ENCODE measurements at regions not wholly inside any gene's neighbourhood (a gene's known extent, or its start where the extent isn't known, plus 50 kb on each side); places are given as distances from the start of the nearest gene placed in this dataset.

DNA sequence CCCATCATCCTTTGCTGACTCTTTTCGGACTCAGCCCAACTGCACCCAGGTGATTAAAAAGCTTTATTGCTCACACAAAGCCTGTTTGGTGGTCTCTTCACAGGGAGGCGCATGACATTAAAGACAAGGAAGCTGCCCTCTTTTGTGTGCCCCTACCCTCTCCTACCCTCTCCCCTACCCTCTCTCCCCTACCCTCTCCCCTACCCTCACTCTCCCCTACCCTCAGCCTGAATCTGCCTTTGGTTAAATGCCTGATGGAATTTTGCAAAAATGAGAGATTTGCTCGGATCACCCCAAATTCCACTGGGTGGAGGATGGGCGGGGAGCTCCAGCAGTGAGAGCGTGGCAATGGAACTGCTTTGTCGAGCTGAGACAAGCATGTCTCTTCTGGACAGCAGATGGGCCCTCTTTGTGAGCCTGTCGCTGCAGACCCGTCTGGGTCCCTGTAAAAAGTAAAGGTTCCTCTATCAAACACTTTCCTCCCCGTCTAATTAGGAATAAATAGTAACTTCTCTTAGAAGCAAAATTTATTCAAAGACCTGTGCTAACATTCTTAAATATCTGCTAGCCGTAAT lies 76.4 kb upstream of the MLN start:
- no peak overlapping the region for H3K9ac ChIP-seq (ENCODE audit: low read length)
- H3K4me1 ChIP-seq (ENCODE audit: control insufficient read depth in 1 of 2, insufficient read depth in 2 of 2, low read length in 2 of 2): peaks cover 4 to 8% of the 10 kb centered on the region in 2 experiments
- no peaks in the 10 kb centered on the region for H4K20me1 ChIP-seq (ENCODE audit: insufficient read depth)
- ChIA-PET RAD21 (ENCODE audit: low non-redundant PET in 1 of 2, low total read pairs in 2 of 2, uncharacterized antibody in 2 of 2, unreplicated experiment in 2 of 2) (no interaction called here), CTCF (no interaction called here), POLR2A (no interaction called here)
- no peaks in the 10 kb centered on the region for H3K9me2 ChIP-seq (ENCODE audit: insufficient read depth)
- ATAC-seq: no peak
- H3K4me3 ChIP-seq (replicated peaks in 1 of 2; ENCODE audit: low read depth in 1 of 2, low read length in 2 of 2): no peak overlapping the region
- no peaks in the 10 kb centered on the region for H3K79me2 ChIP-seq (ENCODE audit: insufficient read depth, low read length)
- TF ChIP-seq SIN3A (IDR thresholded peaks at IDR 0.05; ENCODE audit: low read depth): no peak
- TF ChIP-seq ZNF274 (IDR thresholded peaks at IDR 0.05; ENCODE audit: low read depth, low read length): no peak
- no peak for TF ChIP-seq SRF (IDR thresholded peaks at IDR 0.05; ENCODE audit: low read depth)
- TF ChIP-seq, protein P1, sequence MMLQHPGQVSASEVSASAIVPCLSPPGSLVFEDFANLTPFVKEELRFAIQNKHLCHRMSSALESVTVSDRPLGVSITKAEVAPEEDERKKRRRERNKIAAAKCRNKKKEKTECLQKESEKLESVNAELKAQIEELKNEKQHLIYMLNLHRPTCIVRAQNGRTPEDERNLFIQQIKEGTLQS (IDR thresholded peaks at IDR 0.05): no peak
- TF ChIP-seq RAD21 (IDR thresholded peaks at IDR 0.05; ENCODE audit: low read depth): no peak
- no peak for TF ChIP-seq FOSL1 (IDR thresholded peaks at IDR 0.05; ENCODE audit: low read depth)
- no peak for TF ChIP-seq CEBPB (IDR thresholded peaks at IDR 0.05; ENCODE audit: low read depth)
- TF ChIP-seq CBX3 (IDR thresholded peaks at IDR 0.05; ENCODE audit: low read depth): no peak
- no peak for TF ChIP-seq SP1 (IDR thresholded peaks at IDR 0.05; ENCODE audit: low read depth)
- TF ChIP-seq JUND (IDR thresholded peaks at IDR 0.05): no peak
- TF ChIP-seq, protein P2, sequence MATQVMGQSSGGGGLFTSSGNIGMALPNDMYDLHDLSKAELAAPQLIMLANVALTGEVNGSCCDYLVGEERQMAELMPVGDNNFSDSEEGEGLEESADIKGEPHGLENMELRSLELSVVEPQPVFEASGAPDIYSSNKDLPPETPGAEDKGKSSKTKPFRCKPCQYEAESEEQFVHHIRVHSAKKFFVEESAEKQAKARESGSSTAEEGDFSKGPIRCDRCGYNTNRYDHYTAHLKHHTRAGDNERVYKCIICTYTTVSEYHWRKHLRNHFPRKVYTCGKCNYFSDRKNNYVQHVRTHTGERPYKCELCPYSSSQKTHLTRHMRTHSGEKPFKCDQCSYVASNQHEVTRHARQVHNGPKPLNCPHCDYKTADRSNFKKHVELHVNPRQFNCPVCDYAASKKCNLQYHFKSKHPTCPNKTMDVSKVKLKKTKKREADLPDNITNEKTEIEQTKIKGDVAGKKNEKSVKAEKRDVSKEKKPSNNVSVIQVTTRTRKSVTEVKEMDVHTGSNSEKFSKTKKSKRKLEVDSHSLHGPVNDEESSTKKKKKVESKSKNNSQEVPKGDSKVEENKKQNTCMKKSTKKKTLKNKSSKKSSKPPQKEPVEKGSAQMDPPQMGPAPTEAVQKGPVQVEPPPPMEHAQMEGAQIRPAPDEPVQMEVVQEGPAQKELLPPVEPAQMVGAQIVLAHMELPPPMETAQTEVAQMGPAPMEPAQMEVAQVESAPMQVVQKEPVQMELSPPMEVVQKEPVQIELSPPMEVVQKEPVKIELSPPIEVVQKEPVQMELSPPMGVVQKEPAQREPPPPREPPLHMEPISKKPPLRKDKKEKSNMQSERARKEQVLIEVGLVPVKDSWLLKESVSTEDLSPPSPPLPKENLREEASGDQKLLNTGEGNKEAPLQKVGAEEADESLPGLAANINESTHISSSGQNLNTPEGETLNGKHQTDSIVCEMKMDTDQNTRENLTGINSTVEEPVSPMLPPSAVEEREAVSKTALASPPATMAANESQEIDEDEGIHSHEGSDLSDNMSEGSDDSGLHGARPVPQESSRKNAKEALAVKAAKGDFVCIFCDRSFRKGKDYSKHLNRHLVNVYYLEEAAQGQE (IDR thresholded peaks at IDR 0.05; ENCODE audit: low read depth): no peak
- no peak for TF ChIP-seq EZH2 (IDR thresholded peaks at IDR 0.05)
- no peak for TF ChIP-seq TCF7L2 (IDR thresholded peaks at IDR 0.05; ENCODE audit: borderline replicate concordance, extremely low read depth, insufficient read depth, insufficient read length)
- no peak for TF ChIP-seq ZFX (IDR thresholded peaks at IDR 0.05)
- TF ChIP-seq YY1 (IDR thresholded peaks at IDR 0.05; ENCODE audit: extremely low read depth, insufficient replicate concordance, low read depth, low read length): no peak
- TF ChIP-seq POLR2AphosphoS5 (IDR thresholded peaks at IDR 0.05; ENCODE audit: low read depth, low read length): no peak
- TF ChIP-seq MAX (IDR thresholded peaks at IDR 0.05): no peak
- TF ChIP-seq EZH2phosphoT487 (IDR thresholded peaks at IDR 0.05; ENCODE audit: borderline replicate concordance): no peak
- no peak for TF ChIP-seq POLR2A (IDR thresholded peaks at IDR 0.05; ENCODE audit: borderline replicate concordance, extremely low read depth, insufficient read depth, insufficient read length)
- H3K27me3 ChIP-seq (ENCODE audit: insufficient read depth, low read length): no peaks in the 10 kb centered on the region; the same call in 1 of the 2 replicates
- no peak for DNase-seq (ENCODE audit: low read depth, low spot score)
- intact Hi-C loops (cut with micrococcal nuclease): no loop called here
- H3K4me2 ChIP-seq (ENCODE audit: low read length): no peak overlapping the region
- no TSS peak for BruUV-seq (replicated peaks)
- H3K9me3 ChIP-seq (ENCODE audit: control insufficient read depth in 1 of 2, insufficient read depth in 1 of 2, low read depth in 1 of 2, low read length in 2 of 2): no peaks in the 10 kb centered on the region
- H2AFZ ChIP-seq (ENCODE audit: low read depth, low read length, poor library complexity, severe bottlenecking): no peak overlapping the region
- no peak overlapping the region for H3K27ac ChIP-seq (ENCODE audit: low read depth, low read length)
- H3K36me3 ChIP-seq (ENCODE audit: control insufficient read depth in 1 of 2, insufficient read depth in 2 of 2, low read length in 2 of 2): no peaks in the 10 kb centered on the region

Measured in HCT116 (cell line).